ENCODE measurements at regions not wholly inside any gene's neighbourhood (a gene's known extent, or its start where the extent isn't known, plus 50 kb on each side); places are given as distances from the start of the nearest gene placed in this dataset.
A peak's percentile ranks its signal among the peaks of the same experiment; 100 is the strongest.
"Not testable (repeated sequence)": the region's sequence is repeated elsewhere in the genome, so short reads cannot be mapped to it uniquely, and the experiment has no call there.

- DNase-seq, result no peak
Measured at GRCh38 chr2:66095820-66096345, 339.0 kb upstream of the MEIS1 start.

- not testable (repeated sequence) for DNase-seq
Measured at GRCh38 chr2:66094689-66095088, 340.2 kb upstream of the MEIS1 start.

DNA sequence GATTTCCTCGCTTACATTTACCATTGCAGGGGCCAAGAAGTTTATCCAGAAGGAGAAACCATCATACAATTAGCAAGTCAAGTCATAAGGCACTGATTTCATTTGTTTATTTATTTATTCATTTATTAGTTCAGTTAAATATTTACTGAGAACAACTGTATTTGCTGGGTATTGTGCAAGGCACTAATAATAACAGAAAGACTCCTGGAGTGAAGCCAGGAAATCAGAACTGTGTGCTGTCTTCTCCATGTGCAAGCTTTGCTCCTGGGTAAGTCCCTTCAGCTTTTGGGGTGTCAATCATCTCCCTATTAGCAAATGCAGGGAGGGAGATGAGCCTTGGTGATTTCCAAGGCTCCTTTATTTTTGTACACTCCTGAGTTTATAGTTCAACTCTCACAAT, 341.6 kb upstream of the MEIS1 start:
- DNase-seq, result no peak

DNA sequence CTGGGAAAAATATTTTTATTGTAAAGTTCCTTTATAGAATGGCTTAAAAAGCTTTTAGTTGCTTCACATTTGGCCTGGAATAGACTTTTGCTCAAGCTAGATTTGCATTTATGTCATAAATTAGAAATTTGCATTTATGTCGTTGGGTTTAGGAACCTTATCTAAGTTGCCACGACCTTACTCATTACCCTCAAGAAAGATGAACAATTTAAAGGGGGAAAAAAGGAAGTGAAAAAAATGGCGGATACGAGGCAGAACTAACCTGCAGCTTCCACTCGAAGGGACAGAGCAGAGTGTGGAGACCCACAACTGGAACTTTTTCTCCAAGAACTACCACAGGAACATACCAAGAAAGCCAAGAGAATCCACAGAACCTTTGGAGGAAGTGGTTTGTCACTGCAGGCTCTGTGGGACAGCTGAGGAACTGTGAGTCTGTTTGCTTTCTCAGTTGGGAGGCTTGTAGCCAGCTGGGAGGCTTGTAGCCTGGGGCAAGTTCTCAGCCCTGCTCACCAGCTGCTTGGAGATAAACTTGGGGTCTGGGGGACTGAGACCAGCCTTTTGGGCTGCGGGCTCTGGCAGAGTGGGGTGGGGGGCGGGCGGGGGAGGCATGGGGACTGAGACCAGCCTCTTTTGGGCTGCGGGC, 349.9 kb upstream of the MEIS1 start:
- DNase-seq, result no peak

DNA sequence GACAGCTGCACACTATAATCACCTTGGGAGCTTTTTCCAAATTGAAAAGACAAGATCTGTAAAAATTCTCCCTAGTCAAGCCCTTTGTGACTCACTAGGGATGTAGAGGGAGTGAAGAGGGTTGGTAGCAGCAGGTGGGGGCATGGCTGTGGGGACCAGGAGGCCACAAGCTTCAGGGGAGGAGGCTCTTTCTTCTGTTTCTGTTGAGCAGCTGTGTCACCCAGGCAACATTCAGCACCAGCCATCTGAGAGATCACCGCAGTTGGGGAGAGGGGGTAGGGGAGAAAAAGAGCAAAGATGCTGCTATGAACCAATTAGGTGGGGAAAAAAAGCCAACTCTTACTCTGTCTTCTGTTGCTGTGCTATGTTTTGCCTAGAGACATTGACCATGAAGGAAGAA, 352.3 kb upstream of the MEIS1 start:
- no peak for DNase-seq

- DNase-seq, result peak in 1 of 5 experiments; percentile 18
Measured at GRCh38 chr2:66080127-66080526, 354.8 kb upstream of the MEIS1 start.

DNA sequence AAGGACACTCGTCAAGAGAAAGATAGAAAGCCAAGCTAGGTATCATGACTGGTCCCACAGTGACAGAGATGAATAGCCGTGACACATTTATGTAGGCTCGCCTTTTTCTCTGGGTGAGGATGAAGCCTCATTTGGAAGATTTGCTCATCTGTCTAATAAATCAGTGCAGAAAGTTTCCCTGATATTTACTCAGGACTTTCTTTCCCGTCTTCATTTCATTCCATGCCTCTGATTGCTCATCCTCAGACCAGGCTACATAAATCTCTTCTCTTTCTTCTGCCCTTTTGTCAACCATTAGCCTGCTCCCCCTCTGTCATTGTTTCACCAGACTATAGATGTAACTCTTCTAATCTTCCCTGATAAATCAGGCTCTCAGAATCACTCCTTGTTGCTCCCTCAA, 361.8 kb upstream of the MEIS1 start:
- DNase-seq, result no peak

DNA sequence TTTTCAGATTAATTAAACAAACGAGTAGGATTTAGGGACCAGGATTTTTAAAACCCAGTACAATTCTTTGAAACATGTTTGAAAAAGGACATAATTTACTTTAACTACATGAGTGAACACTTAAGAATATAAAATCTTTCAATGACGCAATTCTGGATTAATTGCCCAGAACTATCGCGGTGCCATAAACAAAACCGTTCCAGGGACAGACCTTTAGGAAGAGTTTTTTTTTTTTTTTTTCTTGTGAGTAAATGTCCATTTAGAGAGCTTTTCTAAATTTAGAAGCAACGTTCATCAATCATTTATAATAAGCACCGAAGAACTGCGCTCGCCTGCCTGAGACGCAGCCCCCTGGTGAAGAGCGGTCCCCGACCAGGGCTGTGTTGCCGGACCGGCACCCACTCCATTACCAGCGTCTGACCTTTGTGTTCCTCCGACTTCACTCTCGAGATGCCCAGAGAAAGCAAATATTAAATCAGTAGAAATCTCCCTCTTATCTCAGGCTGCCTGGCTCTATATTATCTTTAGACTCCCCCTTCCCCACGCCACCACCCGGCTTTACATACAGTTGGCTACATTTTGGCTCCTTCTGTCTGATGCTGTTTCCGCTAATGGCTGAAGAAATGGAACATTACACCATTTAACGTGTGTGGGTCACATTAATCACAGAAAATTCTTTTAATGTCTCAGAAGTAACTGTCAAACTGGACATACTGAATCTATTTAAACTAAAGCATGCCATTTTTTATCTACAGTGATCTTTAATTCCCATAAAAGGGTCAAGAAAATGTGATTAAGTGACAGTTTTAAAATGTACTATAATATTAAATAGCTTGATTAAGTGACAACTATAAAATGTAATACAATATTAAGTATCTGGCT, 364.0 kb upstream of the MEIS1 start:
- DNase-seq, result no peak

- no peak for DNase-seq
Measured at GRCh38 chr2:66069937-66070720, 364.8 kb upstream of the MEIS1 start.

DNA sequence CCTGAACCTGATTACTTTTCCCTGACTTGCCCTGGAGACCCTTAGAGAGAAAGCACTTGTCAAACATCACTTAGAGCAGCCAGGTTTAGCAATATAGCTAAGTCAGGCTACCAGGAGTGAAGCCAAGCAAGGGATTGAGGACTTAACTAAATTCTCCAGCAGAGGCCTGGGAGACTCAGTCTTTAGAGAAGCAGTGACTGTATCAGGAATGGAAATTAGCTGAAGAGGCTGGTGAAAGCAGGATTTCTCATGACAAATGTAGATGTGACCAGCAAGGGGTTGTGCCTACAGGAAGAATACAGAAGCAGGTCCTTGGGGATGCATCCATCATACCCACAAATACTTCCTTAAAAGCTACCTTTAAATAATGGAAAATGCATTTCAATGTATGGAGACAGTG, 368.9 kb upstream of the MEIS1 start:
- no peak for DNase-seq

GRCh38 chr2:66059332-66059731, 375.6 kb upstream of the MEIS1 start:
- DNase-seq, result no peak

DNA sequence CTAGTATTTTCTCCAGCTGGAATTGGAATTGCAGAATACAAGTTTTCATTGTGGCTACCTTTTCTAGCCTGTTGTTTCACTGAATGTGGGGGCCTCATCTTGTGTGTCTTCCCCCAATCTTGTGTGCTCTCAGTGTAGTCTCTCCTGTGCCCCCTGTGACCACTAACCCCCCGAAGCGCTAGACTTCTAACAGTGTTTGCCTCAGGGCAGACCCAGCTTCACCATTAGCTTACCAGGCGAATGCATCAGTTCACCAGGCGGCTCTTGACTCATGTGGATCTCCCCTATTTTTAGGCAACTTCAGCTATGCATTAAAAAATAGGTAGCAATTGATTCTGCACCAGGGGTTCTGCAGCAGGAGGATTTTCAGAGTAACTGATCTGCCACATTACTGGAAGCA, 376.2 kb upstream of the MEIS1 start:
- DNase-seq, result no peak

DNA sequence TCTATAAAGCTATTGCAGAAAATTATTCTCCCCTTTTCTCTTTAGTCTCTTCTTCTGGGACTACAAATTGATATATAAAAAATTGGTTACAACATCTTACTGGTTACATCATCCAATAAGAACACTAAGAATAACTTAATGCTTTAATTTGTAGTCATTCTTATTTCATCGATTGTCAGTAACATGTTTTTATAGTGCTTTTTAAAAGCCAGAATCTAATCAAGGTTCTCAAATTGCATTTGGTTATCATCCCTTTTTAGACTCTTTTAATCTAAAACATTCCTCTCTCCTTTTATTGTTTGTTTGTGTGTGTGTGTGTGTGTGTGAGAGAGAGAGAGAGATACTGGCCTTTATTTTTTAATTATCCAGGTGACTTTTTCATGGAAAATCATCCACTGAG, 377.1 kb upstream of the MEIS1 start:
- DNase-seq, result no peak

DNA sequence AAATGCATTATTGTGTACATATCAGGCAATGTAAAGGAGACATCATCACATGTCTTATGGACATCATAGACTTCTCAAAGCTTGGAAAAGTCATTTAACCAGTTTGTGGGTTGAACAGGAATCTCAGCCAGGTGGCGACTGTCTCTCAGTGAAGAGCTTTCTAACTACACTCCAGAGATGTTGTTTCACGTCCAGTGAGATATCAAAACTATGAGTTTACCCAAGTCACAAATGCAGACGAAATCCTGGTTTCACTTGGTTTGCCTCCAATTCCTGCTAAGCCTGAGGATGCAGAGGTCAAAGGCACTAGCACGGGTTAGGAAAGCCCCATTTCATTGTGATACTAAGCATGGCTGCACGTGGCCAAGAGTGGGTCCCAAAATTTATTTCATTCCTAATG, 384.5 kb upstream of the MEIS1 start:
- no peak for DNase-seq

GRCh38 chr2:66048667-66049066, 386.3 kb upstream of the MEIS1 start:
- DNase-seq, result no peak

DNA sequence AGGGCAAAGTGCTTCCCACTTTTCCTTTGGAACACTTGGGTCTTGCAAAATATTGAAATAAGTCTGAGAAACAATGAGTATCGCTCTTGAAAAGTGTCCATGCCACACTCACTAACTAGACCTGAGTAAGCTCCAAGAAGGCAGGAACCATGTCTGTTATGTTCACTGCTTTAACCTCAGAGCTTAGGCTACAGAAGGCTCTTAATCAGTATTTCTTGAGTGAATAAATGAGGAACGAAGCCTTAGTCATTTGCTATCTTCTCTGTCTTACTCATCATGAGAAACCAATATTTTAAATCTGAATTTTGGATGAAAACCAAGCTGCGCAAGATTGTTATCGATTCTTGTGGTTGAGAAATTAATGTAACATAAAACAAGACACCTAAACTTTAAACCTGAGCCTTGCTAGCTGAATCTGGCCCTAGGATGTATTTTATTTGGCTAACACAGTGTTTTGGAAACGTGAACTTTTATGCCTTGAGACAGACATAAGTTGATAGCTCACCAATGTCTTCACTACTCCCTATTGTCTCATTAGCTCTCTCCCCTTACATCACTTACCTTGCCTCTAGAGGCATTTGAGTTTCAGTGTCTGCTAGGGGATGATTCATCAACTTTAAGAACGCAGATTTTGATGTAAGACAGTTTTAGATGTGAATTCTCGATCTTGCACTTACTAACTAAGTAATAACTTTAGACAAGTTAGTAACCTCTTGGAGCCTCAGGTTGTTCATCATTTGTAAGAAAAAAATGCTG, 392.8 kb upstream of the MEIS1 start:
- peak in 1 of 5 experiments; percentile 78 for DNase-seq

DNA sequence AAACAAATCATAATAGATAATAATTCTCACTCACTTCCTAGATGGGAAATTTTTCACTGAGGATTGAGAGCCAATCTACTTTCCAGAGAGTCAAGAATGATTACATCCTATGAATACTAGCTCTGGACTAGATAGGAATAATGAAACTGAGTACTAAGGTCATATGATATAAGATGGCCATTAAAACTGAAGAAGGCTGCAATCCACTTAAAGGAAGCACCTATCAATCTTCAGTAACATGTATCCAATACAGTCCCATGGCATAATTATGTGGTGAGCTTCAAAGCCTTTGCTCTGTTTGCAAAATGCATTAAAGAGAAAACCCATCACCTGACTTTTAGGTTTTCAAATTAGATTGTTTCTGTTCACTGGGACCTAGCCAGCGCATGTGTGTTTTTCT, 398.0 kb upstream of the MEIS1 start:
- no peak for DNase-seq

GRCh38 chr2:66034467-66034866, 400.5 kb upstream of the MEIS1 start:
- DNase-seq, result no peak

- DNase-seq, result no peak
Measured at GRCh38 chr2:66032226-66032775, 402.6 kb upstream of the MEIS1 start.

GRCh38 chr2:66031236-66031635, 403.7 kb upstream of the MEIS1 start:
- DNase-seq, result no peak

- DNase-seq, result no peak
Measured at GRCh38 chr2:66030553-66030952, 404.4 kb upstream of the MEIS1 start.

GRCh38 chr2:66024391-66024790, 410.5 kb upstream of the MEIS1 start:
- DNase-seq, result no peak
